HG02678 (cell line): ENCODE measurements at regions not wholly inside any gene's neighbourhood (a gene's known extent, or its start where the extent isn't known, plus 50 kb on each side); places are given as distances from the start of the nearest gene placed in this dataset.
"Not testable (repeated sequence)": the region's sequence is repeated elsewhere in the genome, so short reads cannot be mapped to it uniquely, and the experiment has no call there.

ENCODE experiments used
- ATAC-seq: cut with Tn5 transposase; IDR thresholded peaks from one replicate; pipeline ENCODE4 v1.9.1; 2021; ENCODE audit warnings: mild to moderate bottlenecking, moderate library complexity; ENCODE audit not compliant: unreplicated experiment

DNA sequence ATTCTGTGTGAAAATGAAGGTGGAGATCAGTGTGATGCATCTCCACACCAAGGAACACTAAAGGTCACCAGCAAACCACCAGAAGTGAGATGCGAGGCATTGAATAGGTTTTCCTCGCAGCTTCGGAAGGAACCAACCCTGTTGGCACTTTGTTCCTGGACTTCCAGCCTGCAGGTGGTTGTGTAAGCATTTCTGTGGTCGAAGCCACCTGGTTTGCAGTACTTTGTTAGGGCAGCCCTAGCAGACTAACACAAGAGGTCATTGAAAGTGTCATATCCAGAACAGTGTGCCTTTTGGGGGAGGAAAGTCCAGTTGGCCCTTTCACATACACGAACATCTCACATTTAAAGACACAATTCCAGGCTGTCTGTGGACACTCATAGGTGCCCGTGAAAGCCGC, 237.2 kb upstream of the PLGLB1 start:
- not testable (repeated sequence) for ATAC-seq

DNA sequence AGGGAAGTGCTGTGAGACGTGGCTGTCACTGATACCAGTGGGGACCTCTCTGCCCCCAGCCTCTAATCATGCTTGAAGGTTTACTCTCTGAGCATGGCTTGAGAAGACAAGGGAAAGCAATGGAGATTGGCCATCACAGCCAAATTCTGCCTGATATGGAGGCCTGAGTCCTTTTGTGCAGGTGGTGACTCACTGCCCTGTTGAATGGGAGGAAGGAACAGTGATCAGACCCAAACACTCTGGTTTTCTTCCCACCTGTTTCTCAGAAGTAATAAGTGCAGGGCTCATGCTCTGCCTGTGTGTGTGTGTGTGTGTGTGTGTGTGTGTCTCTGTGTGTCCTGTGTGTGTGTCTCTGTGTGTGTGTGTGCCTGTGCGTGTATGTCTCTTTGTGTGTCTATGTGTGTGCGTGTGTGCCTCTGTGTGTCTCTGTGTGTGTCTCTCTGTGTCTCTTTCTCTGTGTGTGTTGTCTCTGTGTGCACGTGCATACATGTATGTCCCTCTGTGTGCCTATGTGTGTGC, 240.6 kb upstream of the PLGLB1 start:
- ATAC-seq, result not testable (repeated sequence)

DNA sequence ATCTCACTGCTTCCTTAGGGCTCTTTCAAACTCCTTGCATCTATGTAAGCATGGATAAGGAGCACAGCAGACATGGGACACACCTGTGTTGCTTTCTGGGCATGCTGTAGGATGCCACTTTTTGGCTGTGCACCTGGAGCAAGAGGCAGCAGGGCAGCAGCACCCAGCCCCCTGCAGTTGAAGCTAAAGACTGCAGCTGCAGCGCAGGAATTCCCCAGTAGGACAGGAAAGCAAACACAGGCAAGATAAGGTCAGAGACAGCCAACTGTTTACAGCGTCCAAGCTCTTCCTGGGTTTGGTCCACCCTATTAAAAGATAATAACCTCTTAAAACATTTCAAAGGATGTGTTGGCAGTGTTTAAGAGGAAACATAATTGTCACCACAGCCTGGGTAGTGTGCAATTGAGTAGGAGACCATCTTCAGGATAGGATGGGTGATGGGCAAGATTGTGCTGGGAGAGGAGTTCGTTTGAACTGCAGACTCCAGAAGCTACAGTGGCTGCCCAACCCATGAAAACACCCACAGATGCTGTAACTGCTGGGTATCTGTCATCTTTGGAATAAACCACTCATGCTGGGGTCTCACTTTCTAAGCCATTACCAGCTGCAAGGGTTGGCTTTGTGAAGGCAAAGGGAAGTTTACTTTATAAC, 242.3 kb upstream of the PLGLB1 start:
- not testable (repeated sequence) for ATAC-seq

DNA sequence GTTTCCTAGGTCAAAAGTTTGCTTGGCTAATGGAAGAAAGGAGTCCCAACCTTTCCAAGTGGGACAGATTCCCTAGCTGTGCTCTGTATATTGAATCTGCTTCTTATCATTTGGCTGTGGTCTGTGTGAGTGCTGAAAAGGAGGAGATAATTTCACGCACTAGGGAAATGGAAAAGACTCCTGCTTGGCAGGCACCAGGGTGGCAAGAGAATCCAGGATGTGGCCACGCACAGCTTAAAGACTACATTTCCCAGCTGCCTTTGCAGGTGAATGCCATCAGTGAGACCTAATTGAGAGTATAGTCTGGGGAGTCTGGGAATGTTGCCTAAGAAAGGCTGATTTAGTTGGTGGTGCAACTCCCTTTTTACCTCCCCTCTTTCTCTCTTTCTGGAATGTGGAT, 253.5 kb upstream of the PLGLB1 start:
- not testable (repeated sequence) for ATAC-seq

DNA sequence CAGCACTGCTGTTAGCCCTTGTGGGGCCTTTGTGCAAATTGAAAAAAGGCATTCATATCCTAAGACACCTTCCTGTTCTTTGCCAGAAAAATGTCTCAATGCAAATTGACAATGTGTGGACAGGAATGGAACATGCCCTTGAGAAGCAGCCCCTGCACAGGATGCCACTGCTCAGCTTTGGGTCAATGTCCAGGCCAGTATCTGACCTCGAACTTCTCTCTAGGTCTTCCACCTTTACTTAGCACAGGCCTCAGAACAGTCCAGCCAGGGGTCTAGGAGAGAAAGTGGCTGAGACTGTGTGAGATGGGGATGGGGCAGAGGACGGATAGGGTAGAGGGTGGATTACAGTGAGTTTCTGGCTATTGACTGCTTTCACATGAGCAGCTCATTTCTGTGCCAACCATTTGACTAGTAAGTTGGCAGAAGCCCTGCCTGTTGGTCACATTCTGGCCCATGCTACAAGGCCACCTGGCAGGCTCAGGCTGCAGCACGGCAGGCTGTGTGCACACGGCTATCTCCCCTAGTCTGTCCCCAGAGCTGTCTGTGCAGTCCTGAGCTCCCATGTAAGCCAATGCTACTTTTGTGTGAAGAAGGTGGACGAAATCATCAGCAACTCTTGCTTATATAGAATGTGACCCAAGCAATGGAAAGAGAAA, 254.5 kb upstream of the PLGLB1 start:
- ATAC-seq, result not testable (repeated sequence)

DNA sequence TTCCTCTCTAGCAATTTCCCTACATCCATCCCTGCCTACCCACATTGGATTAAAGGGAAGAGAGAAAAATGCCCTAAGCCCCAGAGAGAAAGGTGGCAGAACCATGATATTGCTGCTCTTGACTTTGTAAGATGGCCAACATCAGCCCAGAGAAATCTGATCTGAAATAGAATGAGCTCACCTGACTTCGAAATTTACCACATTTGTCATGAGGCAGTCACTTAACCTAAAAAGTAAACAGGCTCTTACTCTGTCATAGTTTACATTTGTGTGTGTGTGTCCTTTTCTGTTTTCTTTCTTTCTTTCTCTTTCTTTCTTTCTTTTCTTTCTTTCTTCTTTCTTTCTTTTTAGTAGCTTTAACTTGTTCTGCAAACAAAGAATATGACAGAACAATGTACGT, 255.0 kb upstream of the PLGLB1 start:
- not testable (repeated sequence) for ATAC-seq

DNA sequence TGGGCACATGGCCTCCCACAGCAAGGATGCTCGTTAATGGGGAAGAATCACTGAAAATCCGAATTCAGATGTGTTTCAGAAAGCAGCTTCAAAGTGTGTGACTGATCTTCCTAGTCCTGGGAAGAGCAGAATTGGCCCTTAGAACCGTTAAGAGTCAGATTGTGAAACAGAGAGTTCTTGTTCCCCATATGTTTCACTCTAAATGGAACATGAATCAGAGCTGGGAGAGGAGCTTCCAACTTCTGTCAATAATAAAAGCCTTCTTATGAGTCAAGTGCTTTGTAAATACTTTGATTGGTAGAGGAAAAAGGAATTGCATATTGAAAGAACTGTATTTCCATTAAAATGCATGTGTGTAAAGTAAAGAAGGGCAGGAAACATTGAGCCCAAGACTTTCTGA, 256.1 kb upstream of the PLGLB1 start:
- ATAC-seq, result not testable (repeated sequence)

DNA sequence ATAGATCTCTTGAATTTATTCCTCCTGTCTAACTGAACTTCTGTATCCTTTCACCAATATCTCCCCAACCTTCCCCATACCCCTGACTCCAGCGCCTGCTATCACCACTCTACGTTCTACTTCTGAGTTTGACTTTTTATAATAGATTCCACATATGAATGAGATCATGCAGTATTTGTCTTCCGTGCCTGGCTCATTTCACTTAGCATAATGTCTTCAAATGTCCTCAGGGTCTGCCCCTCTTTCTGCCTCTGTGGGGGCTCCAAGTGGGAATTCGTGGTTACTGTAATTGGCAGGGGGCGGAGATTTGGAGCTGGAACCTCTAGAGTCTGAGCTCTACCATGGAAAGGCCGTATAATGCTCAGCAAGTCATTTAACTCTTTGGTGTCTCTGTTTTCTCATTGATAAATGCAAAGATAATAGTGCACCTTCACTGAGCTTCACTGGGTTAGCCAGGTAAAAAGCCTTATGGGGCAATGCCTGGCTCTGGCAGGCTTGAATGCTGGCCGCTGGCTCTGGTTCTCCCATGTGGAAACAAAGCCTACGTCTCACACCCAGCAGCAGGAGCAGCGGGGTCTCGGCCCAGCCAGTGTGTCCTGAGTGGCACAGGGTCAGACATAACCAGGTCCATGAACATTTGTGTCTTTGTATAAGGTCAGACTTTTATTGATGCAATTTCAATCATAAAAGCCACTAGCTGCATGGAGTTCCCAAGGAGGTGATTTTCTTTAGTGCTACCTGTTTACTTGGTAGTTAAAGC, 259.1 kb upstream of the PLGLB1 start:
- ATAC-seq, result not testable (repeated sequence)

DNA sequence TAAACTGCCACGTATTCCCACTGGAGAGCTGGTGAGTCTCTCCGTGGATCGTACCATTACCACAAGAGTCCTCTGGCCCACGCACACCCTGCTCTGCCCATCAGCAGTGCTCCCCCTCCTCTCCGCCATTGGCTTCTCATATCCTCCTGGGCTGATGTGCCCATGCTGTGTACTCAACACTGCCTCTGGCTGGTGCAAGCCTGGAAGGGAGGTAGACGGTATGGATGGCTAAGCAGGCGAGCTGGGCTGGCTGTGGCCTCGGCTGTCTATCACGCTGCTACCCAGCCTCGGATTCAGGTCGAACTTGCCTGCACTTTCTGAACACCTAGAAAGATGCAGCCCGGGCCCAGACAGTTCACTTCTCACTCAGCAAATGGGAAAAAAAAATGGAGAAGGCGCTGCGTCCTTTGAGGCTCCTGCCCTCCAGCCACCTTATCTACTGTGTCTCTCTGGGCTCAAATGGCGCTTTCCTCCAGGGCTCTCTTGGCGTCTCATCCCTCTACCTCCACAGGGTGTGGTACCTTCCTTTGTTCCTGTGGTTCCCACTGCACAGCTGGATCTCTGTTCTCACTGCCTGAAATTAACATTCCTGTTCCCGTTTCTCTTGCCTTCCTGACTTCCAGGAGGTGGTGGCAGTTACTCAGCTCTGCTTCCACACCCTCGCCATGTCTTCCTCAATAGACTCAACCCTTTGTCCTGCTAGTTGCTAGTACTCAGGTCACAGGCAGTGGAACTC, 262.3 kb upstream of the PLGLB1 start:
- ATAC-seq, result not testable (repeated sequence)

DNA sequence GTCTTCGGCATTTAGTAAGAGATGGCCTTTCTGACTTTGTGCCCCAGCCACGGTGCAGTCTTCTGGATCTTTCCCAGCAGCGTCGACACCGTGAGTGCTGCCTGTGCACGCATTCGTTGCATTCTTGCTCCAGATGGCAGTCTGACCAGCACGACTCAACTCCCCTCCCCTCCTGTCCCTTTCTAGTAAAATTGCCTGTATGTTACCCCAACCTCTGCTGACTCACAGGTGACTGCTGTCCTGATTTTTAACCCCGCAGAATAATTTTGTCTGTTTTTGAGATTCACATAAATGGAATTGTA, 262.8 kb upstream of the PLGLB1 start:
- ATAC-seq, result not testable (repeated sequence)

DNA sequence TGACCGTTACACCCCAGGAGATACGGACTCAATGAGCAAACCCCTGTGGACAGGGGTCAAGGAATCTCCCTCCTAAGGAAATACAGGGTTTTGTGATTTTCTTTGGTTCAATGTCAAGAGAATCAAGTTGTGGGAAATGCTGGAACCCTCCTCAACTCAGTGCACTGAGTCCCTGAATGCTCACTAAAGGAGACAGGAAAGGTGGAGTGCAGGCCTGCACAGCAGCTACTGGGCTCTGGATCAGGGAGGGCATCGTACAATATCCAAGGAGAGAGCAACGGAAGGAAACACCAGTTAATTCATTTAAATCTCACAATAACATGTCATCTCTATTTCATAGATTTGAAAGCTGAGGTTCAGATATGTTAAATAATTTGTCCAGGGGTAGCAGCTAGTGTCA, 263.5 kb upstream of the PLGLB1 start:
- not testable (repeated sequence) for ATAC-seq

DNA sequence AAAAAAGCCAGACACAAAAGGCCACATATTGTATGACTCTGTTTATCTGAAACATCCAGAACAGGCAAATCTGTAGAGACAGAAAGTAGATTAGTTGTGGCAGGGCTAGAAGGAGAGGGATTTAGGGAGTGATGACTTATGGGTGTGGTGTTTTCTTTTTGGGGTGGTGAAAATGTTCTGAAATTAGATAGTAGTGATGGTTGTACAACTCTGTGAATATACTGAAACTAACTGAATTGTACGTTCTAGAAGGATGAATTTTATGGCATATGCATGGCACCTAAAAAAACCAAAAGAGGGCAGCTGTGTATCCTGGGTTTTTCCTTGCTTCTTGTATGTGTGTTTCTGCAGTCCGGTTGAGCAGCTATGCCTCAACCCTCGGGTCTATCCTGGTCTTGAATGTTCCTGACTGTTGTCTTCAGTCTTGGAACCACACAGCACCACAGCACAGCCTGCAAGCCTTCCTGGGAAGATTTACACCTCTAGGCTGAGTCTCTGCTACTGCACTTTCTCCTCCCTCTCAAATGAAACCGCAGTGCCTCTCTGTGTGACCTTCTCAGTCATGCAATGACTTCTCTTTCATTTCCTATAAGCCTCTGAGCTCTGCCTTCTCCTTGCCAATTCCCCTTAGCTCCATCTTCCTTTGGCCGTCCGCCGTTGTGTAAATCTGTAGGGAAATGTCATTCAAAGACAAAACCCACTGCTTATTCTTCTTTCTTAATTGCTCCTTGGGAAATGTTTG, 269.1 kb upstream of the PLGLB1 start:
- ATAC-seq, result peak; percentile 56

DNA sequence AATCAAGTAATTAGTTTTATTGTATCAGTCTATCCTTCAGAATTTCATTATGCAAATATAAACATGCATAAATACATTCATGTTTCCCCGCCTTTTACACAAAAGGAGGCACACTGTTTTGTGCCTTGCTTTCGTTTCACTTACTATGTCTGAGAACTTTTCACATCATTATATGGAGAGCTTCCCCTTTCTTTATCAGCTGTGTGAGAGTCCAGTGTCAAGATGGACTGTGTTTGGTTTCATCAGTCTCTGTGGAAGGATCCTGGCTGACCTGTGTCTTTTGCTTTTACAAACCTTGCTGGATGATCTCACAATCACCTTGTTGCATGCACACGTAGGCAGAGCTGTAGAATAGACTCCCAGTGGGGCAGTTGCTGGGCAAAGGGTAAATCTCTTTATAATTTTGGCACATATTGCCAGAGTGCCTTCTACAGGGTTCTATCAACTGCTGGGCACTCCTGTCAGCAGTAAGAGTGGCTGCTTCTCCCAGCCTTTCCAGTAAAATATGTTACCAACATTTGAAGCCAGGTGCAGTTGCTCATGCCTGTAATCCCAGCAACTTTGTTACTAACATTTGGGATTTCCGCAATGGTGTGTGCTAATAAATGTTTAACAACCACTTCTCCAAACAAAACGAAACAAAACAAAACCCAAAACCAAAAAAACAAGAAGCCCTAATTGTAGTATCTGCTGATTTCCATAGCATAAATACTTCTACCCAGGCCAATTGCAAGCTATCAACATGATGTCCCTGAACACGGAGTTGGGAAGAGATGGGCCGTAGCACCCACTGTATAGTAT, 270.0 kb upstream of the PLGLB1 start:
- not testable (repeated sequence) for ATAC-seq

DNA sequence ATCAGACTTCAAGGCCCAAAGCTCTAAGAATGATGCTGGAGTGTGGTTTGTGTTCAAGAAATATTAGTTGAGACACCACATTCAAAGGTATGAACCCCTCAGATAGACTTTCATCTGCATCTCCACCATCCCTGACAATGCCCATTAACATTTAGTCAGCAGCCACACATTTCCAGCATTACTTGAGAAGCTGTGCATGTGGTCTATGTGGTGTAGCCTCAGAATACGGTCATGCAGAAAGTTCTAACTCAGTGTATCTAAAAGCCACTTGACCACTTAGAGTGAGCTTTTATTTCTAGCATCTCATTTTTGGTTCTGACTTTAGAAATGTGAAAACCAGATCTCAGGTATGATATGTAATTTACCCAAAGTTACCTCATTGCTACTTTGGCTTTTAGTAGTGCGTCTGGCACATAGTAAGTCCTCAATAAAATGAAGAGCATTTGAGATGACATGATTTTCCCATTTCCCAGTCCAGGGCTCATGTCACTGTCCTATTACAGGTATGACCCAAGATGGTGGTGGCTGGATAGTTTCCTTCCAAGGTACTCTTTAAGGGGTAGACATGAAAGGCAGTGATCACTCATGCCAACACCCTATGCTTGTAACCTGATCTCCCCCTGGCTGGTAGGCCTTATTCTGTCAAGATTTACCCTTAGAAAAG, 272.4 kb upstream of the PLGLB1 start:
- not testable (repeated sequence) for ATAC-seq

DNA sequence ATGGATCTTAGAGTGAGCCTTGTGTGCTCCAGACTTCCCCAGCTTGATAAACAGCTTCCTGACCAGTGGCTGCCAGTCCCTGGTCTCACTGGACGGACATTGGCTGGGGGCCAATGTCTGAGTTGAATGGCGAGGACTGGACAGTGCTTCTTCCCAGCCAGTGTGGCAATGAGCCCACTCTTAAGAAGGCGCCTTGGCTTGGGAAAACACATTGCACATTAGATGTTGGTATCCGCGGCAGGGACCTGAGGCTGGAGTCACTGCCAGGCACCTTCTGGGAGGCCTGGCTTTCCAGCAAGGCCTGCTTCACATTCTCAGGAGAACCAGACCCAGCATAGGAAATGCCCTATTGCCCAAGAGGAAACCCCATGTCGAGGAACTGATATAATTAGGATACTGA, 273.5 kb upstream of the PLGLB1 start:
- not testable (repeated sequence) for ATAC-seq

DNA sequence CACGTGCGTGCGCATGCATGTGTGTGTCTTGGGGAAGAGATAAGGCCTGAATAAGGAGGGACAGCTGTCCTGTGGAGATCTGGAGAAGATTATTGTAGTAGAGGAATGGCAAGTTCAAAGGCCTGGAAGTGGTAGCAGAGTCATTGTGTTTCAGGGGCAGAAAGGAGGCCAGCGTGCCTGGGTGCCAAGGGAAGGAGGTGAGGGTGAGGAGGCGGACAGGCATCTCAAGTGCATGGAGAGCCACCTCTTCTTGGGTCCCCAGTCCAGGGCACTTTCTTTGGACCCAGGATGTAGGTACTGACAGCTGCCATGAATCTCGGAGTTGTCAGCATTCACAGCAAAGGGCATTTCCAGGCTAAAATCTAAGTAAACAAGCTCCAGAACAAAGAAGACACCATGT, 279.7 kb upstream of the PLGLB1 start:
- ATAC-seq, result not testable (repeated sequence)

DNA sequence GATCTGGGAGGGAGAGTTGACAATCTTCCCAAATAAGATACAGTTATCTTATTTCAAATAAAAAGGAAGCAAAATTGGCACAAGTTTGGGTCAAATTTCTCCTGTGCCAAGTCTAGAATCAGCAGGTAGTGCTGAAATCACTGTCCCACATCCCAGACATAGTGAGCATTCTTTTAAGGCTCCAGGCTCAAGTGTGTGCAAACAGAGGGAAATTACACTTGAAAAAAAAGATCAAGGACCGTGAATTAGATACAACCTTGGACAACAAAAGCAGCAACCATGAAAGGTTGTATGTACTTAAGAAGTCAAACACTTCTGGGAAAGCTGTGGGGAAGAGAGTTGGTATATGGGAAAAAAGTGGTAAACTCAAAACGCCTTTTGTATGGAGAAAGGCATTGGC, 280.2 kb upstream of the PLGLB1 start:
- ATAC-seq, result not testable (repeated sequence)

DNA sequence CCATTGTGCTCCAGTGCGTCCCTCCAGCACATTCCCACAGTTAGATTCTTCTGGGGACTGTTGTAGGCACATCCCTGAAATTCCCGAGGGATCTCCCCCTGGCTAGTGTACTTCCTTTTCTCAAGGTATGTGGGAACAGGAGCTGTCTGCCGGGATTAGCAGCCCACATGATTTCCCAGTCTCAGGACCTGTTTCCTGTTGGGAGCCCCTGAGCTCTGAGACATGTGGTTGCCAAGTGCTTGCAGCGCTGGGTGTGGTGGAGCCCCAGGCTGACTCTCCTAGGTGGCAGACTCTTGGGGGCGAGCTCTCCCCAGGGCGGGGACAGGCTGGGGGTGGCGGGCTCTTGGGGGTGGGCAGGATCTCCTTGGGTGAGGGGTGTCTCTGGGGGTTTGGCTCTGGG, 287.0 kb upstream of the PLGLB1 start:
- ATAC-seq, result not testable (repeated sequence)

DNA sequence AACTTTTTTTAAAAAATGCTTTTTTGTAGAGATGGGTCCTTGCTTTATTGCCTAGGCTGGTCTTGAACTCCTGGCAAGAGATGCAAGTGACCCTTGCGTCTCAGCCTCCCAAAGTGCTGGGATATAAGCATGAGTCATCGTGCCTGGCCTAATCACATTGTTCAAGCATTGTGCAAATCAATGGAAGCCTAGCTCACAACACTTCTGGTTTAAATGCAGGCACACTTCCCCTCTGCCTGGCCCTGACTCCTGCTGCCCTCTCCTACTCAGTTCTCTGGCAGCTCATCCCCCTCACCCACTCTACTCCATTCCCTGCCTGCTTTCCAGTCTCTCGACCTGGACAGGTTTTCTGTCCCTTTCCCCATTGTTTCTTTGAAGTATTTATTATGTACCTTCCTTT, 288.1 kb upstream of the PLGLB1 start:
- ATAC-seq, result not testable (repeated sequence)
